Natural killer cell (primary cell): ENCODE measurements at regions not wholly inside any gene's neighbourhood (a gene's known extent, or its start where the extent isn't known, plus 50 kb on each side); places are given as distances from the start of the nearest gene placed in this dataset.
"Not testable (repeated sequence)": the region's sequence is repeated elsewhere in the genome, so short reads cannot be mapped to it uniquely, and the experiment has no call there.

Experiments
- ATAC-seq, 3 donors: fragments of 150-1000 bp in 2 of 3; fragments of 200-7000 bp in 1 of 3; cut with Tn5 transposase; 1 replicate in 1 of 3; 2 replicates in 2 of 3; pipeline ENCODE4 v1.10.0; 2021; ENCODE audit warnings: mild to moderate bottlenecking in 2 of 3, moderate library complexity in 2 of 3
- DNase-seq, 2 donors: peaks; one replicate each; pipeline versions ENCODE4 v3.0.0 to v3.0.0-alpha.2; 2013 to 2021; ENCODE audit warnings: mixed read lengths in 1 of 2
- H3K27ac ChIP-seq: one replicate; pipeline ENCODE4 v1.5.1; 2013; ENCODE audit warnings: mild to moderate bottlenecking, low read length
- H3K27me3 ChIP-seq: one replicate; pipeline ENCODE4 v1.6.1; 2013; ENCODE audit warnings: low read length; ENCODE audit not compliant: control insufficient read depth, insufficient read depth
- H3K36me3 ChIP-seq: one replicate; pipeline ENCODE4 v1.6.1; 2013; ENCODE audit warnings: low read length; ENCODE audit not compliant: control insufficient read depth, insufficient read depth
- H3K4me1 ChIP-seq: one replicate; pipeline ENCODE4 v1.6.1; 2013; ENCODE audit warnings: low read length; ENCODE audit not compliant: control insufficient read depth, insufficient read depth
- H3K4me3 ChIP-seq: one replicate; pipeline ENCODE4 v1.5.1; 2013; ENCODE audit warnings: low read length
- H3K9me3 ChIP-seq: one replicate; pipeline ENCODE4 v1.6.1; 2013; ENCODE audit warnings: low read length; ENCODE audit not compliant: control insufficient read depth, insufficient read depth
- H3K27ac Mint-ChIP-seq, 2 donors: one replicate each; pipeline ENCODE4 v1.8.0; 2022; ENCODE audit warnings: mild to moderate bottlenecking in 2 of 2, mixed read lengths in 2 of 2, moderate library complexity in 1 of 2
- H3K27me3 Mint-ChIP-seq, 2 donors: one replicate each; pipeline ENCODE4 v1.8.0; 2022; ENCODE audit warnings: low read depth in 2 of 2, mixed read lengths in 2 of 2
- H3K36me3 Mint-ChIP-seq: one replicate; pipeline ENCODE4 v1.8.0; 2022; ENCODE audit warnings: mixed read lengths
- H3K4me1 Mint-ChIP-seq, 2 donors: one replicate each; pipeline ENCODE4 v1.8.0; 2022; ENCODE audit warnings: mixed read lengths in 2 of 2
- H3K4me3 Mint-ChIP-seq: one replicate; pipeline ENCODE4 v1.8.0; 2022; ENCODE audit warnings: mild to moderate bottlenecking, moderate library complexity, mixed read lengths
- H3K9me3 Mint-ChIP-seq, 2 donors: one replicate each; pipeline ENCODE4 v1.8.0; 2022; ENCODE audit warnings: mixed read lengths in 2 of 2
- WGBS: methylation state at CpG from one replicate; pipeline ENCODE4 v1.1.7; 2013; ENCODE audit warnings: missing lambda C conversion rate; ENCODE audit not compliant: insufficient coverage; 5-methylcytosine and 5-hydroxymethylcytosine counted together
- intact Hi-C: fragments of 100-400 bp; cut with micrococcal nuclease; formaldehyde crosslinking; loops from one replicate; pipeline ENCODE4 v1.14.2; 2022
- TF ChIP-seq, protein P1 (sequence below): fragments of 200-600 bp; IDR thresholded peaks from one replicate; pipeline ENCODE4 v1.8.0; 2022; ENCODE audit warnings: antibody characterized with exemption

DNA sequence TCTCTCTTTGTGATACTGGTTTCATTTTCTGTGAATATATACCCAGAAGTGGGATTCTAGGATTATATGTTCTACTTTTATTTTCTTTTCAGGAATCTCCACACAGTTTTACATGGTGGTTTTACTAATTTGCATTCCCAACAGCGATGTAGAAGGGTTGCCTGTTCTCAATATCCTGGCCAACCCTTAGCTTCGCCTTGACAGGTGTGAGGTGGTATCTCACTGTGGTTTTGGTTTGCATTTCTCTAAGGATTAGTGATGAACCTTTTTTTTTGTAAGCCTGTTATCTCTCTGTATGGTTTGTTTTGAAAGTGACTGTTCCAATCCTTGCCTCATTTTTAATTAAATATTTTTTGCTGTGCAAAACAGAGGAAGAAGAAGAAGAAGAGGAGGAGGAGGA, 937.7 kb downstream of the CDH8 start:
- Mint-ChIP-seq H3K27me3 (no peaks in the 10 kb centered on the region), H3K4me1 (no peaks in the 10 kb centered on the region), H3K27ac (no peak overlapping the region), H3K36me3 (peaks cover 21% of the 10 kb centered on the region), H3K9me3 (peaks cover 11 to 22% of the 10 kb centered on the region in 2 donors), H3K4me3 (no peak overlapping the region)
- Histone ChIP-seq H3K27ac (no peak overlapping the region), H3K36me3 (no peaks in the 10 kb centered on the region), H3K4me3 (no peak overlapping the region), H3K9me3 (no peaks in the 10 kb centered on the region), H3K4me1 (no peaks in the 10 kb centered on the region), H3K27me3 (no peaks in the 10 kb centered on the region)
- ATAC-seq (no peak), DNase-seq (no peak)
- TF ChIP-seq, protein P1, sequence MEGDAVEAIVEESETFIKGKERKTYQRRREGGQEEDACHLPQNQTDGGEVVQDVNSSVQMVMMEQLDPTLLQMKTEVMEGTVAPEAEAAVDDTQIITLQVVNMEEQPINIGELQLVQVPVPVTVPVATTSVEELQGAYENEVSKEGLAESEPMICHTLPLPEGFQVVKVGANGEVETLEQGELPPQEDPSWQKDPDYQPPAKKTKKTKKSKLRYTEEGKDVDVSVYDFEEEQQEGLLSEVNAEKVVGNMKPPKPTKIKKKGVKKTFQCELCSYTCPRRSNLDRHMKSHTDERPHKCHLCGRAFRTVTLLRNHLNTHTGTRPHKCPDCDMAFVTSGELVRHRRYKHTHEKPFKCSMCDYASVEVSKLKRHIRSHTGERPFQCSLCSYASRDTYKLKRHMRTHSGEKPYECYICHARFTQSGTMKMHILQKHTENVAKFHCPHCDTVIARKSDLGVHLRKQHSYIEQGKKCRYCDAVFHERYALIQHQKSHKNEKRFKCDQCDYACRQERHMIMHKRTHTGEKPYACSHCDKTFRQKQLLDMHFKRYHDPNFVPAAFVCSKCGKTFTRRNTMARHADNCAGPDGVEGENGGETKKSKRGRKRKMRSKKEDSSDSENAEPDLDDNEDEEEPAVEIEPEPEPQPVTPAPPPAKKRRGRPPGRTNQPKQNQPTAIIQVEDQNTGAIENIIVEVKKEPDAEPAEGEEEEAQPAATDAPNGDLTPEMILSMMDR = no peak
- intact Hi-C loops = no loop called here
- WGBS = 39% methylated on average over 2 of the region's 2 CpGs

GRCh38 chr16:61091300-61091699, 944.9 kb downstream of the CDH8 start:
- H3K27ac ChIP-seq, H3K4me1 Mint-ChIP-seq, H3K9me3 ChIP-seq, H3K4me3 Mint-ChIP-seq, ATAC-seq, H3K4me3 ChIP-seq, H3K4me1 ChIP-seq, intact Hi-C loops, H3K27me3 ChIP-seq, H3K27me3 Mint-ChIP-seq, H3K27ac Mint-ChIP-seq, DNase-seq, H3K36me3 ChIP-seq: not testable (repeated sequence)
- Mint-ChIP-seq H3K9me3 (peaks cover 20 to 27% of the 10 kb centered on the region in 2 donors), H3K36me3 (peaks cover 11% of the 10 kb centered on the region)
- 93% methylated on average over 7 of the region's 7 CpGs for WGBS

- Mint-ChIP-seq H3K27me3 (no peaks in the 10 kb centered on the region), H3K27ac (no peak overlapping the region), H3K36me3 (no peaks in the 10 kb centered on the region), H3K9me3 (peaks cover 10 to 17% of the 10 kb centered on the region in 2 donors), H3K4me3 (no peak overlapping the region), H3K4me1 (no peaks in the 10 kb centered on the region)
- TF ChIP-seq, protein P1 = no peak
- Histone ChIP-seq H3K27me3 (no peaks in the 10 kb centered on the region), H3K36me3 (no peaks in the 10 kb centered on the region), H3K4me1 (no peaks in the 10 kb centered on the region), H3K9me3 (peaks cover 8% of the 10 kb centered on the region), H3K4me3 (no peak overlapping the region), H3K27ac (no peak overlapping the region)
- DNase-seq (no peak), ATAC-seq (no peak)
- intact Hi-C loops = no loop called here
- WGBS = 55% methylated on average over 1 of the region's 1 CpG
Measured at GRCh38 chr16:61083711-61084110, 952.5 kb downstream of the CDH8 start.

DNA sequence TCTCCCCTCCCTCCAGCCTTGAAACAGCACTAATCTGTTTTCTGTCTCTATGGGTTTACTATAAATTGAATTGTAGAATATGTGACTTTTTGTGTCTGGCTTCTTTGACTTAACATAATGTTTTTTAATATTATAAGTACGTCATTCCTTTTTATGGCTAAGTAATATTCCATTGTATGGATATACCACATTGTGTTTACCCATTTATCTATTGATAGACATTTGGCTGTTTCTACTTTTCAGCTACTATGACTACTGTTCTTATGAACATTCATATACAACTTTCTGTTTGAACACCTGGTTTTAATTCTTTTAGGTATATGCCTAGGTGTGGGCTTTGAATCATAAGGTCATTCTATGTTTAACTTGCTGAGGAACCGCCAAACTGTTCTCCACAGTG, 961.9 kb downstream of the CDH8 start:
- Mint-ChIP-seq H3K9me3 (peaks cover 14 to 15% of the 10 kb centered on the region in 2 donors), H3K27ac (no peak overlapping the region), H3K4me3 (no peak overlapping the region), H3K36me3 (no peaks in the 10 kb centered on the region), H3K27me3 (no peaks in the 10 kb centered on the region), H3K4me1 (no peaks in the 10 kb centered on the region)
- ATAC-seq = no peak
- H3K4me3 ChIP-seq = no peak overlapping the region
- no peak overlapping the region for H3K27ac ChIP-seq
- TF ChIP-seq, protein P1 = no peak
- no peaks in the 10 kb centered on the region for H3K27me3 ChIP-seq
- no peak for DNase-seq
- peaks cover 2% of the 10 kb centered on the region for H3K9me3 ChIP-seq
- no peaks in the 10 kb centered on the region for H3K4me1 ChIP-seq
- no peaks in the 10 kb centered on the region for H3K36me3 ChIP-seq
- intact Hi-C loops = no loop called here
- no CpG with 5 or more reads among the region's 2 CpGs for WGBS
